Lower leg skin (tissue), 4 donors: ENCODE measurements at regions not wholly inside any gene's neighbourhood (a gene's known extent, or its start where the extent isn't known, plus 50 kb on each side); places are given as distances from the start of the nearest gene placed in this dataset.

ENCODE experiments used
- DNase-seq, 2 donors: peaks; one replicate each; pipeline ENCODE4 v3.0.0-alpha.2; 2019; ENCODE audit warnings: low spot score in 2 of 2
- H3K4me3 ChIP-seq: fragments of 200-600 bp; sonication (generic); 2 replicates; pipeline ENCODE4 v1.5.1; 2017; ENCODE audit warnings: mild to moderate bottlenecking, low read depth; ENCODE audit not compliant: poor library complexity, severe bottlenecking
- CTCF ChIP-seq, 3 donors: fragments of 450-650 bp; IDR thresholded peaks; one replicate each; pipeline ENCODE4 v1.5.1; 2016; ENCODE audit warnings: antibody characterized with exemption in 3 of 3, mild to moderate bottlenecking in 3 of 3, moderate library complexity in 2 of 3
- POLR2A ChIP-seq, 2 donors: fragments of 450-650 bp; IDR thresholded peaks; one replicate each; pipeline ENCODE4 v1.6.1; 2016 to 2017; ENCODE audit warnings: antibody characterized with exemption in 2 of 2, mild to moderate bottlenecking in 1 of 2, moderate library complexity in 1 of 2
- WGBS, 2 donors: methylation state at CpG; one replicate each; pipeline ENCODE4 v1.1.5; 2018; 5-methylcytosine and 5-hydroxymethylcytosine counted together
- intact Hi-C: fragments of 100-400 bp; cut with DNase I; formaldehyde crosslinking; loops from one replicate; pipeline ENCODE4 v1.15.0; 2023; ENCODE audit warnings: low total_unique reads

GRCh38 chr16:73319737-73320136, 271.8 kb upstream of the ZFHX3 start:
- no peak for DNase-seq
- intact Hi-C loops = no loop called here
- TF ChIP-seq POLR2A (IDR thresholded peaks at IDR 0.05) (no peak), CTCF (IDR thresholded peaks at IDR 0.05) (no peak)
- 88 to 94% methylated on average over 8 of the region's 8 CpGs for WGBS, 2 donors
- H3K4me3 ChIP-seq = no peak overlapping the region

GRCh38 chr16:73319261-73319660, 271.3 kb upstream of the ZFHX3 start:
- WGBS, 2 donors = 69 to 74% methylated on average over 10 of the region's 10 CpGs
- no peak for TF ChIP-seq POLR2A (IDR thresholded peaks at IDR 0.05)
- no peak for TF ChIP-seq CTCF (IDR thresholded peaks at IDR 0.05)
- intact Hi-C loops = no loop called here
- DNase-seq = no peak
- H3K4me3 ChIP-seq = no peak overlapping the region

- intact Hi-C loops = no loop called here
- TF ChIP-seq POLR2A (IDR thresholded peaks at IDR 0.05) (no peak), CTCF (IDR thresholded peaks at IDR 0.05) (no peak)
Measured at GRCh38 chr16:73317321-73317857, 269.5 kb upstream of the ZFHX3 start.

GRCh38 chr16:73315645-73316044, 267.7 kb upstream of the ZFHX3 start:
- H3K4me3 ChIP-seq = no peak overlapping the region
- WGBS, 2 donors = 66 to 68% methylated on average over 7 of the region's 7 CpGs
- no peak for DNase-seq
- TF ChIP-seq POLR2A (IDR thresholded peaks at IDR 0.05) (no peak), CTCF (IDR thresholded peaks at IDR 0.05) (no peak)
- intact Hi-C loops = no loop called here

More at GRCh38 chr16:73317321-73317857, 269.5 kb upstream of the ZFHX3 start:
- WGBS, 2 donors = 90 to 91% methylated on average over 12 of the region's 12 CpGs
- no peak overlapping the region for H3K4me3 ChIP-seq
- no peak for DNase-seq

- intact Hi-C loops = no loop called here
- H3K4me3 ChIP-seq = no peak overlapping the region
- no peak for DNase-seq
- TF ChIP-seq POLR2A (IDR thresholded peaks at IDR 0.05) (no peak), CTCF (IDR thresholded peaks at IDR 0.05) (no peak)
- 92 to 93% methylated on average over 2 of the region's 2 CpGs for WGBS, 2 donors
Measured at GRCh38 chr16:73313950-73314349, 266.0 kb upstream of the ZFHX3 start.
